DND-41 (cell line): ENCODE measurements at regions not wholly inside any gene's neighbourhood (a gene's known extent, or its start where the extent isn't known, plus 50 kb on each side); places are given as distances from the start of the nearest gene placed in this dataset.

Experiments used
- EZH2 ChIP-seq: IDR thresholded peaks from 3 replicates; pipeline ENCODE4 v1.6.1; 2012; ENCODE audit warnings: borderline replicate concordance, low read depth, mild to moderate bottlenecking, moderate library complexity, low read length, inconsistent platforms; ENCODE audit not compliant: severe bottlenecking
- TF ChIP-seq, protein P1 (sequence below): IDR thresholded peaks from 2 replicates; pipeline ENCODE4 v1.5.1; 2012; ENCODE audit warnings: borderline replicate concordance, low read length, moderate library complexity, mild to moderate bottlenecking; ENCODE audit not compliant: poor library complexity, severe bottlenecking; ENCODE audit errors: extremely low read depth

DNA sequence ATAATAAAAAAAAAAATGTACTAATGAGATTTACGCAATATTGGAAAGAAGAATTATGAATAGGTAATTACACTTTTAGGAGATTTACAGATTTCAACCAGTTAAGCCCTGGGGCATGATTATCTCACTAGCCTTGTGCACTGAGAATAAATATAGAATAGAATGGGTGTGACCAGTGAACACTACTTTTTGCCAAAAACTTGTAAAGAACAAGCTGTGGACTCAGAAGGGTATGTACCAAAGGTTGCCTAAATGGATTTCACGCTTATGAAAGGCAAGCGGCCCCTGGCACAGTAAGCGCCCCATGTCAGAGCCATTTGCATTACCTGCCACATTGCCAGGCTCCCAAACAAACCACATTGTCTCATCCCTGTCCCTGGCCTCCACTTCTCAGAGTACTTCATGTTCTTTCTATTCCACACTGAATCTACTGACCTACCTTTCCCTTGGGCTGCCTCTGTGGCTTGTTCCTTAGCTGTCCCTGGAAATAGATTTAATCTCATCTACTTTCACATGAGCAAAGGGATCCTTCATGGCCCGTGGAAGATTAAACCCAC, 170.6 kb upstream of the DIO2 start:
- no peak for TF ChIP-seq EZH2
- TF ChIP-seq, protein P1, sequence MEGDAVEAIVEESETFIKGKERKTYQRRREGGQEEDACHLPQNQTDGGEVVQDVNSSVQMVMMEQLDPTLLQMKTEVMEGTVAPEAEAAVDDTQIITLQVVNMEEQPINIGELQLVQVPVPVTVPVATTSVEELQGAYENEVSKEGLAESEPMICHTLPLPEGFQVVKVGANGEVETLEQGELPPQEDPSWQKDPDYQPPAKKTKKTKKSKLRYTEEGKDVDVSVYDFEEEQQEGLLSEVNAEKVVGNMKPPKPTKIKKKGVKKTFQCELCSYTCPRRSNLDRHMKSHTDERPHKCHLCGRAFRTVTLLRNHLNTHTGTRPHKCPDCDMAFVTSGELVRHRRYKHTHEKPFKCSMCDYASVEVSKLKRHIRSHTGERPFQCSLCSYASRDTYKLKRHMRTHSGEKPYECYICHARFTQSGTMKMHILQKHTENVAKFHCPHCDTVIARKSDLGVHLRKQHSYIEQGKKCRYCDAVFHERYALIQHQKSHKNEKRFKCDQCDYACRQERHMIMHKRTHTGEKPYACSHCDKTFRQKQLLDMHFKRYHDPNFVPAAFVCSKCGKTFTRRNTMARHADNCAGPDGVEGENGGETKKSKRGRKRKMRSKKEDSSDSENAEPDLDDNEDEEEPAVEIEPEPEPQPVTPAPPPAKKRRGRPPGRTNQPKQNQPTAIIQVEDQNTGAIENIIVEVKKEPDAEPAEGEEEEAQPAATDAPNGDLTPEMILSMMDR: no peak
